Esophagus muscularis mucosa (tissue), 4 donors: ENCODE measurements at regions not wholly inside any gene's neighbourhood (a gene's known extent, or its start where the extent isn't known, plus 50 kb on each side); places are given as distances from the start of the nearest gene placed in this dataset.

Source experiments
- DNase-seq: peaks from one replicate; pipeline ENCODE4 v3.0.0-alpha.2; 2017; ENCODE audit errors: extremely low spot score
- H3K27ac ChIP-seq, 4 donors: fragments of 200-600 bp; sonication (generic); replicated peaks in 1 of 4; 1 replicate in 3 of 4; 2 replicates in 1 of 4; pipeline ENCODE4 v1.5.1; 2016 to 2019; ENCODE audit warnings: mild to moderate bottlenecking in 1 of 4
- H3K27me3 ChIP-seq, 4 donors: fragments of 200-600 bp; sonication (generic); one replicate each; pipeline versions ENCODE4 v1.5.1 to v1.6.0; 2016 to 2019
- H3K36me3 ChIP-seq, 4 donors: fragments of 200-600 bp; sonication (generic); one replicate each; pipeline ENCODE4 v1.5.1; 2016 to 2019
- H3K4me1 ChIP-seq, 4 donors: fragments of 200-600 bp; sonication (generic); one replicate each; pipeline ENCODE4 v1.5.1; 2016 to 2019
- H3K4me3 ChIP-seq, 4 donors: fragments of 200-600 bp; sonication (generic); 1 replicate in 2 of 4; 2 replicates in 2 of 4; pipeline ENCODE4 v1.5.1; 2016 to 2019; ENCODE audit warnings: mild to moderate bottlenecking in 4 of 4, moderate library complexity in 1 of 4
- H3K9me3 ChIP-seq, 4 donors: fragments of 200-600 bp; sonication (generic); 1 replicate in 3 of 4; 2 replicates in 1 of 4; pipeline ENCODE4 v1.5.1; 2016 to 2019
- EP300 ChIP-seq: sonication (generic); formaldehyde crosslinking; IDR thresholded peaks from one replicate; pipeline ENCODE4 v1.6.1; 2017; ENCODE audit warnings: antibody characterized with exemption
- POLR2A ChIP-seq: fragments of 450-650 bp; IDR thresholded peaks from one replicate; pipeline ENCODE4 v1.6.1; 2017; ENCODE audit warnings: antibody characterized with exemption, moderate library complexity, mild to moderate bottlenecking, low read depth
- POLR2AphosphoS5 ChIP-seq, 2 donors: sonication (generic); formaldehyde crosslinking; IDR thresholded peaks; one replicate each; pipeline ENCODE4 v1.6.1; 2017; ENCODE audit warnings: antibody characterized with exemption in 2 of 2
- WGBS: methylation state at CpG from one replicate; pipeline ENCODE4 v1.1.5; 2018; 5-methylcytosine and 5-hydroxymethylcytosine counted together
- intact Hi-C: fragments of 100-400 bp; cut with DNase I; formaldehyde crosslinking; loops from one replicate; pipeline ENCODE4 v1.15.1; 2023
- TF ChIP-seq, protein P1 (sequence below), 3 experiments: fragments of 200-600 bp in 2 of 3; fragments of 450-650 bp in 1 of 3; sonication (generic) in 2 of 3; IDR thresholded peaks; one replicate each; pipeline ENCODE4 v1.5.1; 2017 to 2019; ENCODE audit warnings: antibody characterized with exemption in 3 of 3, mild to moderate bottlenecking in 2 of 3, moderate library complexity in 1 of 3

DNA sequence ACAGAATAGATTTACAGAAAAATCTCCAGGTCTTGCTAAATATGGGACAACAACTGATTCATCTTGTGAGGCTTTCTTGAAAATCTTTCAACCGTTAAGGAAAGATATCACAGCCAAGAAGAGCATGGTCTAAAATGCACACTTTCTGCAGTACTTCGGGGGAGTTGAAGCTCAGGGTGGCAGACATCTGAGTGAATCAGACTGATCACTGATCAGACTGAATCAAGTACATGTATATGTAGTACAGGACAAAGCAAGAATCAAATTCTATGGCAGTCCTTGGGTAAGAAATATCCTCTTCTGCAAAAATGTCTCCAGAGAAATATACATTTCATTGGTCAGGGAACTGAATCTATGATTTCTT, 212.4 kb upstream of the SPAG17 start:
- WGBS = 42% methylated on average over 2 of the region's 2 CpGs
- Histone ChIP-seq H3K27ac (no peak overlapping the region), H3K9me3 (no peaks in the 10 kb centered on the region), H3K27me3 (no peaks in the 10 kb centered on the region), H3K36me3 (no peaks in the 10 kb centered on the region), H3K4me3 (no peak overlapping the region), H3K4me1 (peaks cover 0 to 31% (median 13%) of the 10 kb centered on the region in 4 donors)
- TF ChIP-seq EP300 (no peak), POLR2AphosphoS5 (IDR thresholded peaks at IDR 0.05) (no peak), POLR2A (no peak)
- TF ChIP-seq, protein P1, sequence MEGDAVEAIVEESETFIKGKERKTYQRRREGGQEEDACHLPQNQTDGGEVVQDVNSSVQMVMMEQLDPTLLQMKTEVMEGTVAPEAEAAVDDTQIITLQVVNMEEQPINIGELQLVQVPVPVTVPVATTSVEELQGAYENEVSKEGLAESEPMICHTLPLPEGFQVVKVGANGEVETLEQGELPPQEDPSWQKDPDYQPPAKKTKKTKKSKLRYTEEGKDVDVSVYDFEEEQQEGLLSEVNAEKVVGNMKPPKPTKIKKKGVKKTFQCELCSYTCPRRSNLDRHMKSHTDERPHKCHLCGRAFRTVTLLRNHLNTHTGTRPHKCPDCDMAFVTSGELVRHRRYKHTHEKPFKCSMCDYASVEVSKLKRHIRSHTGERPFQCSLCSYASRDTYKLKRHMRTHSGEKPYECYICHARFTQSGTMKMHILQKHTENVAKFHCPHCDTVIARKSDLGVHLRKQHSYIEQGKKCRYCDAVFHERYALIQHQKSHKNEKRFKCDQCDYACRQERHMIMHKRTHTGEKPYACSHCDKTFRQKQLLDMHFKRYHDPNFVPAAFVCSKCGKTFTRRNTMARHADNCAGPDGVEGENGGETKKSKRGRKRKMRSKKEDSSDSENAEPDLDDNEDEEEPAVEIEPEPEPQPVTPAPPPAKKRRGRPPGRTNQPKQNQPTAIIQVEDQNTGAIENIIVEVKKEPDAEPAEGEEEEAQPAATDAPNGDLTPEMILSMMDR (IDR thresholded peaks at IDR 0.05) = no peak
- no peak for DNase-seq
- intact Hi-C loops = no loop called here

DNA sequence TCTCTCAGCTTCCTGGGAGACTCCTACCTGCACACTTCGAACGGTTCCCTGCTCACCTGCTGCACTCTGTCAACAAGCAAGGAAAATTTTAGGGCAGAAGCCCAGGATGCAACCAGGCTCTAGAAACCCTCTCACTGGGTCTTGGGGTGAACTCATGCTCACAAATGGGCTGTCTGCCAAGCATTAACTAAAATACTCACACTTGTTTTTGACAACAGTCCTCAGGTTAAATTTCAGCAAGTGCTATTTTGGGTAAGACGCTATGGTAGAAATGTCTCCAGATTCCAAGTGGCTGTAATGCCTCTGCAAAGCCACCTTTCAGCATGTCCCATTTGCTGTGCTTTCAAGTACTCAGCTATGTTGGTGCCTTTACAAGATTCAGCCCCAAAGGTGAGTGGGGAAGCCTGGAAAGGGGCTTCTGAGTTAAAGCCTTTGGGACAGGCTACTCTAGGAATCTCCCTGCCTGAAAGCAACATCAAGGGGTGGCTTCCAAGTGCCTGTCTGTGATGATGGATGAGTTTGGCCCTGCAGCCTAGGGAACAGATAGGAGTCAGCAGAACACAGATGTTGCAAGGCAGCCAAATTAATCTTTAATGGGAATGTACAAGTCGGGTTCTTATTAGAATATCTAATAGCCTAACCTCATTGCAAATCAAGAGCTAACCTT, 211.9 kb upstream of the SPAG17 start:
- H3K9me3 ChIP-seq = no peaks in the 10 kb centered on the region
- H3K36me3 ChIP-seq = no peaks in the 10 kb centered on the region
- WGBS = 56% methylated on average over 4 of the region's 4 CpGs
- TF ChIP-seq POLR2A (no peak), EP300 (no peak), POLR2AphosphoS5 (IDR thresholded peaks at IDR 0.05) (no peak)
- TF ChIP-seq, protein P1 (IDR thresholded peaks at IDR 0.05) = no peak
- intact Hi-C loops = no loop called here
- no peaks in the 10 kb centered on the region for H3K27me3 ChIP-seq
- no peak overlapping the region for H3K27ac ChIP-seq
- H3K4me1 ChIP-seq = peaks cover 0 to 31% (median 13%) of the 10 kb centered on the region in 4 donors
- no peak for DNase-seq
- no peak overlapping the region for H3K4me3 ChIP-seq

DNA sequence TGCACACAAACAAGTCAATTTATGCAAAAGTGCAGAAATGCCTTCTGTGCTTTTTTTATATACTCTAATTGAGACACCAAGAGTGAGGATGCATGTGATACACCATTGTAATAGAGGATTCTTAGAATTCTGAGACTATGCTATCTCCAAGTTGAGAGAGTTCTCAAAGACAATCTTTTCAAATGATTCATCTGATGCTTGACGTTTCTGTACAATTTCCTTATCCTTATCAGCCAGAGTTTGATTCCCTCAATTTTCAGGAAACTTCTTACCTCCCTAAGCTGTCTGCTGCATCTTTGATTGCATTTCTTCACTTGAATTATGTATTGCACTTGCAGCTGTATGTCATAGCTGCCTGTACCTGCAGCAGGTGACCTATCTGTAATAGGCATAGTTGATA, 211.3 kb upstream of the SPAG17 start:
- H3K4me1 ChIP-seq = peaks cover 0 to 31% (median 13%) of the 10 kb centered on the region in 4 donors
- WGBS = 50% methylated on average over 1 of the region's 1 CpG
- no peaks in the 10 kb centered on the region for H3K27me3 ChIP-seq
- no peaks in the 10 kb centered on the region for H3K36me3 ChIP-seq
- TF ChIP-seq, protein P1 (IDR thresholded peaks at IDR 0.05) = no peak
- TF ChIP-seq POLR2A = no peak
- TF ChIP-seq EP300 = no peak
- no peak for TF ChIP-seq POLR2AphosphoS5 (IDR thresholded peaks at IDR 0.05)
- DNase-seq = no peak
- no peaks in the 10 kb centered on the region for H3K9me3 ChIP-seq
- no peak overlapping the region for H3K4me3 ChIP-seq
- H3K27ac ChIP-seq = no peak overlapping the region
- intact Hi-C loops = no loop called here

DNA sequence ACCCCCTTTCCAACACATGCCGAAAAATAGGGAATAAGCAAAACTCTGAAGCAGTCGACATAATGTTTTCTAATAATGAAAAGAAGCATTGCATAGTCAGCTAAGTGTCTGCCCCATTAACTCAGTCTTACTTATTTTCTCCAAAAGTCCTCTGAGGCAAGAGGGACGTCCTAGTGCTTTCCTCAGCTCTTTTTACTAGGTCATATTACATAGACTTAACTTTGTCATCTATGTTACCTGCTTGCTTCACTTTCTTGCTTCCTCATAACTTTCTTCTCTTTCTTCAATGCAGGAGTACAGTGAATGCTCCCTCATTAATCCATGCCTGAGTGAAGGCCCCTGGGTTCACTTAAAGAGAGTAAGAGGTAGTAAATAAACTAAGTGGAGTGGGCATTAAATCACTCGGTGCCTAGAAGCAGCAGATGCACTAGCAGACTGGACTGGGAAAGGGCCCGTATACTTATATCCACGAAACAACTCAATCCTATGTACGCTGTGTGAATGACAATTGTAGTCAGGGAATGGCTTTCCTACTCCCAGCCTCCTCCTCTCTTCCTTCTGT, 210.5 kb upstream of the SPAG17 start:
- Histone ChIP-seq H3K4me3 (no peak overlapping the region), H3K4me1 (peaks cover 0 to 31% (median 13%) of the 10 kb centered on the region in 4 donors), H3K27ac (no peak overlapping the region), H3K36me3 (no peaks in the 10 kb centered on the region), H3K27me3 (no peaks in the 10 kb centered on the region), H3K9me3 (no peaks in the 10 kb centered on the region)
- 79% methylated on average over 7 of the region's 7 CpGs for WGBS
- intact Hi-C loops = no loop called here
- DNase-seq = no peak
- TF ChIP-seq, protein P1 (IDR thresholded peaks at IDR 0.05) = no peak
- no peak for TF ChIP-seq POLR2A
- TF ChIP-seq EP300 = no peak
- no peak for TF ChIP-seq POLR2AphosphoS5 (IDR thresholded peaks at IDR 0.05)

DNA sequence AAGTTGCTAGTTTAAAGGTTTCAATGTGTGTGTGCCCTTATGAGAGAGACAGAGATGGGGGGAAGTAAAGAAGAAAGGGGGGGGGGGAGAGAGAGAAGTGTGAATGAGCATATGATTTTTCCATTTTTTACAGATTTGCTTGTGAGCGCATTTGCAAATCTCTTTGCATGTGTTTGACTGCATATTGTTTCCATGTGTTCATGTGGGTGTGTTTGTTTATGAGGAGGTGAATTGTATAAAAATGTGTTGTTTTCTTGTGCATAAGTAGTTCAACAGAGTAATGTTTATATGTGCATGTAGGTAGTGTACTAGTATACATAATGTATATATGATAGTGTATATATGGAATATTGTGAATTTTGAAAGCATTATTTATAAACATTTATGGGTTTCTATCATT, 205.9 kb upstream of the SPAG17 start:
- no peak overlapping the region for H3K27ac ChIP-seq
- peaks cover 0 to 13% (median 0%) of the 10 kb centered on the region in 4 donors for H3K4me1 ChIP-seq
- DNase-seq = no peak
- no peak overlapping the region for H3K4me3 ChIP-seq
- no peaks in the 10 kb centered on the region for H3K9me3 ChIP-seq
- no peaks in the 10 kb centered on the region for H3K36me3 ChIP-seq
- H3K27me3 ChIP-seq = no peaks in the 10 kb centered on the region
- TF ChIP-seq, protein P1 (IDR thresholded peaks at IDR 0.05) = no peak
- intact Hi-C loops = no loop called here
- 90% methylated on average over 1 of the region's 1 CpG for WGBS
